ENCODE measurements at regions not wholly inside any gene's neighbourhood (a gene's known extent, or its start where the extent isn't known, plus 50 kb on each side); places are given as distances from the start of the nearest gene placed in this dataset.

DNA sequence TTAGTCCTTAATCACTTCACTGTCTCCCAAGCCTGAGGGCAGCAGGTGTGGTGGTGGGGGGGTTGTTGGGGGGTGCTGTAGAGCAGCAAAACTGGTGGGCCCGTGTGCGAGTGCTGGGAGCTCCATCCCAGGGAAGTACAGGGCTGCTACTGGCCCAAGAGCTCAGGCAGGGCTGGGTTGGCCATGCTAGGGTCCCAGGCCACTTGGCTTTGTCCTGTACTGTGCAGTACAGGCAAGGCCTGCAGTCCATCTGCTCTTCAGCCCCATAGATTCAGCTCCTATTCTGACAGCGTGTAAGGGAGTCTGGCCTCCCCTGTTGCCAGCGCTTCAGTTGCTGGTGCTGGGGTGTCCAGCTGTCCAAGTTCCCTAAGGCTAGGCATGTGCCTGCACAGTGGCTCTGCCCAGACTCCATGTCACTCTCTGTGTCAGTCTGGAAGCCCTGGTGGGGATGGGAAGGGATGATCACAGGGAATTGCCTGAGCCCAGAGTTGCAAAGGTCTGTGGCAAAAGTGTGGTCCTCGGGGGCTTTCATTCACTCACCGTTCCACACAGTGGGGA lies 1261.7 kb downstream of the EFNB2 start (continued):
- TF ChIP-seq ZNF610 (tag by site-specific recombination; IDR thresholded peaks at IDR 0.05; ENCODE audit: borderline replicate concordance) (no peak), ZNF48 (tag by site-specific recombination; IDR thresholded peaks at IDR 0.05) (no peak), ZNF184 (tag by site-specific recombination; IDR thresholded peaks at IDR 0.05) (no peak), ZNF133 (tag by site-specific recombination; IDR thresholded peaks at IDR 0.05) (no peak)

DNA sequence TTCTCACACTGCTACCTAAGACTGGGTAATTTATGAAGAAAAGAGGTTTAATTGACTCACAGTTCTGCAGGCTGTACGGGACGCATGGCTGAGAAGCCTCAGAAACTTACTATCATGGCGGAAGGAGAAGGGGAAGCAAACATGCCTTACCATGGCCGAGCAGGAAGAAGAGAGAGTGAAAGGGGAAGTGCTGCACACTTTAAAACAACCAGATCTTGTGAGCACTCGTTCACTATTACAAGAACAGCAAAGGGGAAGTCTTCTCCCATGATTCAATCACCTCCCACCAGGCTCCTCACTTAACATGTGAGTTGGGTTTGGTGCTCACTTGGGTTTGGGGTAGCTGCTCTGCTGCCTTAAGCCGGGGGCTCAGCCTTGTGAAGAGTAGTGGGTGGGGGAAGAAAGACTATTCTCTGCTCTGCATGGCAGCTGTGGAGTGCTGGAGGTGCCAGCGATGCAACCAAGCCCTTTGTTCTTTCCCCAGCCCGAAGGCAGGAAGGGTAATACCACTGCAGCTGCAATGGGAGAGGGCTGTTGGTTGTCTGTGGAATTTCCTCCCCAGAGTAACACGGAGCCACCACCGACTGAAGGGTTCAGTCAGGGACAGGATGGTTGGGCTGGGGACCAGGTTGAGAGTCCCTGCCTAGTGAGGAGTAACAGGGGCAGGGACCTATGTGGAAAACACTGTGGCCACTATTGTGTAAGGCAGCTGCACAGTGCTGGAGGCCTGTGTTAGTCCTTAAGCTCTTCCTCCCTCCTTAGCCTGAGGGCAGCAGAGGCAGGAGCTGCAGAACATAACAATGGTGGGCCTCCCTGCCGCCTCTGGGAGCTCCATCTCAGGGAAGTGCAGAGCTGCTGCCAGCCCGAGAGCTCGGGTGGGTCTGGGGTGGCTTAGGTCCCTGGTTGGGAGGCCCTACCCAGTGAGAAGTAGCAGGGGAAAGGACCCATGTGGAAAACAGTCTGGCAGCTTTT lies 1262.5 kb downstream of the EFNB2 start:
- CTCF ChIA-PET, result no interaction called here
- TF ChIP-seq ZNF596 (tag by site-specific recombination; IDR thresholded peaks at IDR 0.05) (no peak), BCL11A (tag by site-specific recombination; IDR thresholded peaks at IDR 0.05; ENCODE audit: low read depth) (no peak), ZNF701 (tag by site-specific recombination; IDR thresholded peaks at IDR 0.05) (no peak), ZNF112 (tag by site-specific recombination; IDR thresholded peaks at IDR 0.05) (no peak), ZNF623 (tag by site-specific recombination; IDR thresholded peaks at IDR 0.05) (no peak), KLF16 (tag by site-specific recombination; IDR thresholded peaks at IDR 0.05) (no peak)
- TF ChIP-seq, protein P1, sequence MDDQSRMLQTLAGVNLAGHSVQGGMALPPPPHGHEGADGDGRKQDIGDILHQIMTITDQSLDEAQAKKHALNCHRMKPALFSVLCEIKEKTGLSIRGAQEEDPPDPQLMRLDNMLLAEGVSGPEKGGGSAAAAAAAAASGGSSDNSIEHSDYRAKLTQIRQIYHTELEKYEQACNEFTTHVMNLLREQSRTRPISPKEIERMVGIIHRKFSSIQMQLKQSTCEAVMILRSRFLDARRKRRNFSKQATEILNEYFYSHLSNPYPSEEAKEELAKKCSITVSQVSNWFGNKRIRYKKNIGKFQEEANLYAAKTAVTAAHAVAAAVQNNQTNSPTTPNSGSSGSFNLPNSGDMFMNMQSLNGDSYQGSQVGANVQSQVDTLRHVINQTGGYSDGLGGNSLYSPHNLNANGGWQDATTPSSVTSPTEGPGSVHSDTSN (CRISPR knock-in tag; IDR thresholded peaks at IDR 0.05), result no peak

DNA sequence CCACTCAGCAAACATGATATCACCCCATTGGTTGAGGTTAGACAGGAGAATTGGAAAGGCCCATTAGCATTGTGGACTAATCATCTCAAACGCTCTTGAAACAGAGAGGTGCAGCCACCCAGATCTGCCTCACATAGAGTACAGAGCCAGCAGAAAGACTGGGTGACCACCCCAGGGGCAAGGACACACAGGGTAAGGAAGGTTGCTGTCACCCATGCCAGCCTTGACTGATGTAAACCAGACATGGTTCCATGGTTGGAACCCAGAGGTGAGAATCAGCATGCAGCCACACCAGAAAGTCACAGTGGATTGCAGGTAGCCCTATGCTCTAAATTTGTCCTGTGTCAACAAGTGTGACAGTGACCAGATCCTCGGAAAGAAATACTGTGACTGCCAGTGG lies 1268.8 kb downstream of the EFNB2 start:
- TF ChIP-seq ZNF423 (tag by site-specific recombination; IDR thresholded peaks at IDR 0.05) (no peak), ZNF221 (tag by site-specific recombination; IDR thresholded peaks at IDR 0.05; ENCODE audit: borderline replicate concordance) (no peak), ZNF610 (tag by site-specific recombination; IDR thresholded peaks at IDR 0.05; ENCODE audit: borderline replicate concordance) (no peak), ZNF664 (tag by site-specific recombination; IDR thresholded peaks at IDR 0.05) (no peak), ZNF585B (tag by site-specific recombination; IDR thresholded peaks at IDR 0.05) (no peak), ZNF560 (tag by site-specific recombination; IDR thresholded peaks at IDR 0.05; ENCODE audit: borderline replicate concordance) (no peak), ZNF169 (tag by site-specific recombination; IDR thresholded peaks at IDR 0.05) (no peak), ZNF391 (tag by site-specific recombination; IDR thresholded peaks at IDR 0.05; ENCODE audit: borderline replicate concordance, low read depth) (no peak), SETDB1 (IDR thresholded peaks at IDR 0.05; ENCODE audit: insufficient read length, low read length) (no peak), REPIN1 (tag by site-specific recombination; IDR thresholded peaks at IDR 0.05; ENCODE audit: low read depth) (no peak), ZNF549 (tag by site-specific recombination; IDR thresholded peaks at IDR 0.05) (no peak), HOXA7 (CRISPR knock-in tag; IDR thresholded peaks at IDR 0.05; ENCODE audit: borderline replicate concordance) (no peak), ZEB2 (tag by site-specific recombination; IDR thresholded peaks at IDR 0.05) (no peak), IKZF3 (tag by site-specific recombination; IDR thresholded peaks at IDR 0.05) (no peak), ZNF112 (tag by site-specific recombination; IDR thresholded peaks at IDR 0.05) (no peak)
- TF ChIP-seq, protein P2, sequence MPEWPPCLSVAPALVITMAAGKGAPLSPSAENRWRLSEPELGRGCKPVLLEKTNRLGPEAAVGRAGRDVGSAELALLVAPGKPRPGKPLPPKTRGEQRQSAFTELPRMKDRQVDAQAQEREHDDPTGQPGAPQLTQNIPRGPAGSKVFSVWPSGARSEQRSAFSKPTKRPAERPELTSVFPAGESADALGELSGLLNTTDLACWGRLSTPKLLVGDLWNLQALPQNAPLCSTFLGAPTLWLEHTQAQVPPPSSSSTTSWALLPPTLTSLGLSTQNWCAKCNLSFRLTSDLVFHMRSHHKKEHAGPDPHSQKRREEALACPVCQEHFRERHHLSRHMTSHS (tag by site-specific recombination; IDR thresholded peaks at IDR 0.05), result no peak
- TF ChIP-seq, protein P3, sequence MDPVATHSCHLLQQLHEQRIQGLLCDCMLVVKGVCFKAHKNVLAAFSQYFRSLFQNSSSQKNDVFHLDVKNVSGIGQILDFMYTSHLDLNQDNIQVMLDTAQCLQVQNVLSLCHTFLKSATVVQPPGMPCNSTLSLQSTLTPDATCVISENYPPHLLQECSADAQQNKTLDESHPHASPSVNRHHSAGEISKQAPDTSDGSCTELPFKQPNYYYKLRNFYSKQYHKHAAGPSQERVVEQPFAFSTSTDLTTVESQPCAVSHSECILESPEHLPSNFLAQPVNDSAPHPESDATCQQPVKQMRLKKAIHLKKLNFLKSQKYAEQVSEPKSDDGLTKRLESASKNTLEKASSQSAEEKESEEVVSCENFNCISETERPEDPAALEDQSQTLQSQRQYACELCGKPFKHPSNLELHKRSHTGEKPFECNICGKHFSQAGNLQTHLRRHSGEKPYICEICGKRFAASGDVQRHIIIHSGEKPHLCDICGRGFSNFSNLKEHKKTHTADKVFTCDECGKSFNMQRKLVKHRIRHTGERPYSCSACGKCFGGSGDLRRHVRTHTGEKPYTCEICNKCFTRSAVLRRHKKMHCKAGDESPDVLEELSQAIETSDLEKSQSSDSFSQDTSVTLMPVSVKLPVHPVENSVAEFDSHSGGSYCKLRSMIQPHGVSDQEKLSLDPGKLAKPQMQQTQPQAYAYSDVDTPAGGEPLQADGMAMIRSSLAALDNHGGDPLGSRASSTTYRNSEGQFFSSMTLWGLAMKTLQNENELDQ (tag by site-specific recombination; IDR thresholded peaks at IDR 0.05; ENCODE audit: low read depth), result no peak

More for the DNA sequence above, 1262.5 kb downstream of the EFNB2 start:
- H3K36me3 ChIP-seq (ENCODE audit: control insufficient read depth in 2 of 2, insufficient read depth in 1 of 2, low read length in 2 of 2), result no peaks in the 10 kb centered on the region
- H3K4me3 ChIP-seq (ENCODE audit: low read depth, low read length), result no peak overlapping the region
- POLR2A ChIA-PET, result no interaction called here
- no peaks in the 10 kb centered on the region for H3K4me1 ChIP-seq (ENCODE audit: control insufficient read depth, insufficient read depth, low read length)
- H3K9me3 ChIP-seq (ENCODE audit: control insufficient read depth, insufficient read depth, low read depth, low read length), result no peaks in the 10 kb centered on the region
- H3K27ac ChIP-seq (ENCODE audit: extremely low read depth, low read depth, low read length), result no peak overlapping the region

More for the DNA sequence above, 1268.8 kb downstream of the EFNB2 start:
- H3K4me1 ChIP-seq (ENCODE audit: control insufficient read depth, insufficient read depth, low read length), result no peaks in the 10 kb centered on the region
- POLR2A ChIA-PET, result no interaction called here
- no peaks in the 10 kb centered on the region for H3K9me3 ChIP-seq (ENCODE audit: control insufficient read depth, insufficient read depth, low read depth, low read length)
- no peak overlapping the region for H3K4me3 ChIP-seq (ENCODE audit: low read depth, low read length)
- no peak overlapping the region for H3K27ac ChIP-seq (ENCODE audit: extremely low read depth, low read depth, low read length)
- CTCF ChIA-PET, result no interaction called here
- no peaks in the 10 kb centered on the region for H3K36me3 ChIP-seq (ENCODE audit: control insufficient read depth in 2 of 2, insufficient read depth in 1 of 2, low read length in 2 of 2)
